Mammary epithelial cell (primary cell): ENCODE measurements at regions not wholly inside any gene's neighbourhood (a gene's known extent, or its start where the extent isn't known, plus 50 kb on each side); places are given as distances from the start of the nearest gene placed in this dataset.

Source experiments
- CTCF ChIP-seq, 2 donors: IDR thresholded peaks in 1 of 2; conservative IDR thresholded peaks in 1 of 2; 2 replicates each; pipeline ENCODE4 v1.5.1; 2011 to 2012; ENCODE audit warnings: inconsistent platforms in 2 of 2, low read length in 2 of 2, mild to moderate bottlenecking in 2 of 2, control low read depth in 1 of 2, low read depth in 1 of 2; ENCODE audit not compliant: insufficient read depth in 1 of 2; ENCODE audit errors: extremely low read depth in 1 of 2
- EZH2 ChIP-seq: IDR thresholded peaks from 2 replicates; pipeline ENCODE4 v1.6.1; 2012; ENCODE audit warnings: low read length, inconsistent platforms, borderline replicate concordance

- TF ChIP-seq CTCF (conservative IDR thresholded peaks at IDR 0.05 in 1 of 2, IDR thresholded peaks at IDR 0.05 in 1 of 2; ENCODE audit: extremely low read depth in 1 of 2, insufficient read depth in 1 of 2, low read depth in 1 of 2, low read length in 2 of 2), result no peak
- TF ChIP-seq EZH2, result no peak
Measured at GRCh38 chr14:55814064-55814463, 234.1 kb downstream of the KTN1 start.
